Fibroblast of peridontal ligament (primary cell): ENCODE measurements at regions not wholly inside any gene's neighbourhood (a gene's known extent, or its start where the extent isn't known, plus 50 kb on each side); places are given as distances from the start of the nearest gene placed in this dataset.
"Not testable (repeated sequence)": the region's sequence is repeated elsewhere in the genome, so short reads cannot be mapped to it uniquely, and the experiment has no call there.

ENCODE experiments used
- DNase-seq: peaks from one replicate; pipeline ENCODE4 v3.0.0-alpha.2; 2010; ENCODE audit errors: extremely low read depth

GRCh38 chr5:163163858-163164257 lies 273.5 kb upstream of the CCNG1 start:
- no peak for DNase-seq

- no peak for DNase-seq
Measured at GRCh38 chr5:163165277-163165676, 272.1 kb upstream of the CCNG1 start.

- DNase-seq = not testable (repeated sequence)
Measured at GRCh38 chr5:163170161-163170560, 267.2 kb upstream of the CCNG1 start.

GRCh38 chr5:163172540-163173338 lies 264.7 kb upstream of the CCNG1 start:
- DNase-seq = no peak

GRCh38 chr5:163177971-163178370 lies 259.4 kb upstream of the CCNG1 start:
- DNase-seq = no peak

GRCh38 chr5:163185315-163185714 lies 252.1 kb upstream of the CCNG1 start:
- DNase-seq = no peak

GRCh38 chr5:163189023-163189553 lies 248.3 kb upstream of the CCNG1 start:
- DNase-seq = no peak

GRCh38 chr5:163190283-163190682 lies 247.1 kb upstream of the CCNG1 start:
- DNase-seq = no peak

GRCh38 chr5:163190784-163191183 lies 246.6 kb upstream of the CCNG1 start:
- no peak for DNase-seq

GRCh38 chr5:163193886-163194285 lies 243.5 kb upstream of the CCNG1 start:
- no peak for DNase-seq

GRCh38 chr5:163205645-163206044 lies 231.8 kb upstream of the CCNG1 start:
- DNase-seq = no peak

GRCh38 chr5:163221581-163221980 lies 215.8 kb upstream of the CCNG1 start:
- DNase-seq = no peak

- no peak for DNase-seq
Measured at GRCh38 chr5:163222982-163223381, 214.4 kb upstream of the CCNG1 start.

GRCh38 chr5:163244445-163244987 lies 192.9 kb upstream of the CCNG1 start:
- no peak for DNase-seq

- no peak for DNase-seq
Measured at GRCh38 chr5:163245584-163245983, 191.8 kb upstream of the CCNG1 start.

GRCh38 chr5:163248333-163248732 lies 189.1 kb upstream of the CCNG1 start:
- DNase-seq = no peak

GRCh38 chr5:163248871-163249270 lies 188.5 kb upstream of the CCNG1 start:
- DNase-seq = no peak

- no peak for DNase-seq
Measured at GRCh38 chr5:163252950-163253349, 184.4 kb upstream of the CCNG1 start.

GRCh38 chr5:163259495-163259894 lies 177.9 kb upstream of the CCNG1 start:
- no peak for DNase-seq

GRCh38 chr5:163260471-163260870 lies 176.9 kb upstream of the CCNG1 start:
- no peak for DNase-seq

GRCh38 chr5:163260961-163261360 lies 176.4 kb upstream of the CCNG1 start:
- no peak for DNase-seq

- no peak for DNase-seq
Measured at GRCh38 chr5:163261647-163262269, 175.6 kb upstream of the CCNG1 start.

GRCh38 chr5:163266249-163266648 lies 171.1 kb upstream of the CCNG1 start:
- not testable (repeated sequence) for DNase-seq
